ENCODE measurements at regions not wholly inside any gene's neighbourhood (a gene's known extent, or its start where the extent isn't known, plus 50 kb on each side); places are given as distances from the start of the nearest gene placed in this dataset.

DNA sequence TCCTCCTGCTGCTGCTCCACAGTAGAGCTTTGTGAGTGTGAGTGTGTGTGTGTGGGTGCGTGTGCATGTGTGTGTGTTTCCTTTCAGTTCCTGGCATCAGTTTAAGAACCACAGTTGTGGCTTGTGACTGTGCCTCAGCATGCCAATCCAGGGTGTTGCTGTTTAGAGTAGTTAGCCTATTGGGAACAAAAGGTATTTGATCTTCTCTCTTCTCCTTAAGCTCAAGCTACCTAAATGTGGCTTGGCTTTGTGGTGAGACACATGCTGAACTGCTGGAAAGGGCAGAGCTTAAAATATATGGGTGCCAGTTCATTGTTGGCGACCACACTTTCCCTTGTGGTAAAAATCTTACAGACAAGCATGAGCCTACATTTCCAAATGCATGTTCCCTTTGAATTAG is 116.6 kb upstream of the BNC2 start:
- TF ChIP-seq, protein P1, sequence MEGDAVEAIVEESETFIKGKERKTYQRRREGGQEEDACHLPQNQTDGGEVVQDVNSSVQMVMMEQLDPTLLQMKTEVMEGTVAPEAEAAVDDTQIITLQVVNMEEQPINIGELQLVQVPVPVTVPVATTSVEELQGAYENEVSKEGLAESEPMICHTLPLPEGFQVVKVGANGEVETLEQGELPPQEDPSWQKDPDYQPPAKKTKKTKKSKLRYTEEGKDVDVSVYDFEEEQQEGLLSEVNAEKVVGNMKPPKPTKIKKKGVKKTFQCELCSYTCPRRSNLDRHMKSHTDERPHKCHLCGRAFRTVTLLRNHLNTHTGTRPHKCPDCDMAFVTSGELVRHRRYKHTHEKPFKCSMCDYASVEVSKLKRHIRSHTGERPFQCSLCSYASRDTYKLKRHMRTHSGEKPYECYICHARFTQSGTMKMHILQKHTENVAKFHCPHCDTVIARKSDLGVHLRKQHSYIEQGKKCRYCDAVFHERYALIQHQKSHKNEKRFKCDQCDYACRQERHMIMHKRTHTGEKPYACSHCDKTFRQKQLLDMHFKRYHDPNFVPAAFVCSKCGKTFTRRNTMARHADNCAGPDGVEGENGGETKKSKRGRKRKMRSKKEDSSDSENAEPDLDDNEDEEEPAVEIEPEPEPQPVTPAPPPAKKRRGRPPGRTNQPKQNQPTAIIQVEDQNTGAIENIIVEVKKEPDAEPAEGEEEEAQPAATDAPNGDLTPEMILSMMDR (IDR thresholded peaks at IDR 0.05), result no peak
- no peak for TF ChIP-seq ZFX (IDR thresholded peaks at IDR 0.05; ENCODE audit: borderline replicate concordance)

All from 22Rv1 (cell line).